Keratinocyte (primary cell): ENCODE measurements at regions not wholly inside any gene's neighbourhood (a gene's known extent, or its start where the extent isn't known, plus 50 kb on each side); places are given as distances from the start of the nearest gene placed in this dataset.
"Not testable (repeated sequence)": the region's sequence is repeated elsewhere in the genome, so short reads cannot be mapped to it uniquely, and the experiment has no call there.

Experiments used
- DNase-seq: peaks from one replicate; pipeline ENCODE4 v3.0.0-alpha.2; 2011; ENCODE audit warnings: low read depth, missing footprints, low spot score
- FAIRE-seq: peaks from 2 replicates; lab custom pipeline; 2011; peaks lifted over from hg19 to GRCh38; lab: Jason Lieb, UNC
- H2AFZ ChIP-seq: 2 replicates; pipeline ENCODE4 v1.6.0; 2012; ENCODE audit warnings: low read length, control low read depth, inconsistent platforms; ENCODE audit not compliant: control insufficient read depth
- H3K27ac ChIP-seq: 2 replicates; pipeline ENCODE4 v1.5.1; 2011; ENCODE audit warnings: low read length; ENCODE audit not compliant: control insufficient read depth, insufficient read depth
- H3K27me3 ChIP-seq: 3 replicates; pipeline ENCODE4 v1.6.0; 2011; ENCODE audit warnings: low read length; ENCODE audit not compliant: control insufficient read depth, insufficient read depth; ENCODE audit errors: extremely low read depth
- H3K36me3 ChIP-seq, 2 experiments: 2 replicates in 1 of 2; 3 replicates in 1 of 2; pipeline ENCODE4 v1.5.1; 2011; ENCODE audit warnings: low read length in 2 of 2, mild to moderate bottlenecking in 1 of 2; ENCODE audit not compliant: control insufficient read depth in 2 of 2, insufficient read depth in 2 of 2; ENCODE audit errors: extremely low read depth in 1 of 2
- H3K4me1 ChIP-seq: 3 replicates; pipeline ENCODE4 v1.5.1; 2011; ENCODE audit warnings: low read length; ENCODE audit not compliant: control insufficient read depth, insufficient read depth; ENCODE audit errors: extremely low read depth
- H3K4me2 ChIP-seq: 3 replicates; pipeline ENCODE4 v1.6.0; 2011; ENCODE audit warnings: low read depth, low read length; ENCODE audit not compliant: control insufficient read depth, insufficient read depth; ENCODE audit errors: extremely low read depth
- H3K4me3 ChIP-seq, 3 experiments: fragments of 200-600 bp in 1 of 3; sonication (generic) in 1 of 3; 2 replicates in 2 of 3; 3 replicates in 1 of 3; pipeline ENCODE4 v1.5.1; 2011 to 2016; ENCODE audit warnings: low read length in 3 of 3, mild to moderate bottlenecking in 3 of 3, control low read depth in 2 of 3, inconsistent platforms in 1 of 3, low read depth in 1 of 3, mixed read lengths in 1 of 3, mixed run types in 1 of 3, moderate library complexity in 1 of 3; ENCODE audit not compliant: control insufficient read depth in 2 of 3, insufficient read depth in 2 of 3; ENCODE audit errors: extremely low read depth in 1 of 3
- H3K79me2 ChIP-seq: 2 replicates; pipeline ENCODE4 v1.6.0; 2012; ENCODE audit warnings: low read length; ENCODE audit not compliant: control insufficient read depth, insufficient read depth
- H3K9ac ChIP-seq: 3 replicates; pipeline ENCODE4 v1.6.0; 2011; ENCODE audit warnings: low read length; ENCODE audit not compliant: control insufficient read depth, insufficient read depth; ENCODE audit errors: extremely low read depth
- H3K9me1 ChIP-seq: 3 replicates; pipeline ENCODE4 v1.6.0; 2011; ENCODE audit warnings: low read length; ENCODE audit not compliant: control insufficient read depth, insufficient read depth; ENCODE audit errors: extremely low read depth
- H3K9me3 ChIP-seq: 2 replicates; pipeline ENCODE4 v1.5.1; 2012; ENCODE audit warnings: low read depth, low read length; ENCODE audit not compliant: control insufficient read depth
- H4K20me1 ChIP-seq: 3 replicates; pipeline ENCODE4 v1.6.0; 2011; ENCODE audit warnings: low read length; ENCODE audit not compliant: control insufficient read depth, insufficient read depth; ENCODE audit errors: extremely low read depth
- CTCF ChIP-seq, 3 experiments: IDR thresholded peaks in 1 of 3; conservative IDR thresholded peaks in 1 of 3; optimal IDR thresholded peaks in 1 of 3; 2 replicates in 2 of 3; 3 replicates in 1 of 3; pipeline versions ENCODE3 to v1.5.1; 2011; ENCODE audit warnings: low read length in 3 of 3, mild to moderate bottlenecking in 3 of 3, moderate library complexity in 2 of 3, control low read depth in 1 of 3, inconsistent platforms in 1 of 3; ENCODE audit not compliant: insufficient read depth in 2 of 3; ENCODE audit errors: extremely low read depth in 1 of 3
- EZH2 ChIP-seq: IDR thresholded peaks from one replicate; pipeline ENCODE4 v1.6.1; 2012; ENCODE audit warnings: inconsistent platforms, mild to moderate bottlenecking, low read length, moderate library complexity
- dilution Hi-C: fragments of 300-500 bp; cut with MboI; formaldehyde crosslinking; loops from one replicate; pipeline ENCODE4 v1.7.0; 2020; ENCODE audit warnings: low sequenced_read_pairs; ENCODE audit not compliant: extremely low pct_ligation_motif_present

GRCh38 chr1:157213836-157214235 lies 75.6 kb upstream of the ETV3 start:
- Histone ChIP-seq H3K79me2 (no peaks in the 10 kb centered on the region), H3K4me2 (no peak overlapping the region), H3K4me1 (no peaks in the 10 kb centered on the region), H3K4me3 (no peak overlapping the region), H2AFZ (no peak overlapping the region), H3K36me3 (no peaks in the 10 kb centered on the region), H4K20me1 (no peaks in the 10 kb centered on the region), H3K27ac (no peak overlapping the region), H3K9me3 (no peaks in the 10 kb centered on the region), H3K27me3 (no peaks in the 10 kb centered on the region), H3K9me1 (no peaks in the 10 kb centered on the region), H3K9ac (no peak overlapping the region)
- dilution Hi-C loops, result no loop called here
- DNase-seq (no peak), FAIRE-seq (no peak)
- TF ChIP-seq CTCF (optimal IDR thresholded peaks at IDR 0.05 in 1 of 3, IDR thresholded peaks at IDR 0.05 in 1 of 3, conservative IDR thresholded peaks at IDR 0.05 in 1 of 3; ENCODE audit: extremely low read depth in 1 of 3, insufficient read depth in 2 of 3, low read length in 3 of 3) (no peak), EZH2 (no peak)

DNA sequence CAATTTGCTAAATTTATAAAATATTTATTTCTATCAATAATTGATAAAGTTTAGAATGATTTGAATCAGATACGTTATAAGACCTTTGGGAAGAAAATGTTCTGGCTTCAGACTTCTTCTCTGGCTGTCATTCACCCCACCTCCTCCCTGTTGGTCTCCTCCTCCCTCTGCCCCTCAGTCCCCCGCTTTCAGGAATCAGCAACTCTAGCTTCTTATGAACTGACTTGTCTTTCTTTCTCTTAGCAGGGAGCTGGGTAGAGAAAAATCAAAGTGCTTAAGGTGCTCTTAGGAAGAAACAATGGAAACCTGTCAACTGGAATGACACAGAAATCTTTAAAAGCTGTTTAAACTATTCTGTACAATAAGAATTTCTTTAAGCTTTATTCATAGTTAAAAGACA lies 71.3 kb upstream of the ETV3 start:
- Histone ChIP-seq H3K27me3 (no peaks in the 10 kb centered on the region), H4K20me1 (no peaks in the 10 kb centered on the region), H3K4me2 (no peak overlapping the region), H3K79me2 (no peaks in the 10 kb centered on the region), H3K9ac (no peak overlapping the region), H3K9me3 (no peaks in the 10 kb centered on the region), H3K4me3 (no peak overlapping the region), H3K9me1 (no peaks in the 10 kb centered on the region), H3K27ac (no peak overlapping the region), H2AFZ (no peak overlapping the region), H3K4me1 (no peaks in the 10 kb centered on the region), H3K36me3 (no peaks in the 10 kb centered on the region)
- DNase-seq (no peak), FAIRE-seq (no peak)
- TF ChIP-seq EZH2, result no peak
- TF ChIP-seq CTCF (optimal IDR thresholded peaks at IDR 0.05 in 1 of 3, IDR thresholded peaks at IDR 0.05 in 1 of 3, conservative IDR thresholded peaks at IDR 0.05 in 1 of 3; ENCODE audit: extremely low read depth in 1 of 3, insufficient read depth in 2 of 3, low read length in 3 of 3), result no peak
- dilution Hi-C loops, result no loop called here

GRCh38 chr1:157205982-157206381 lies 67.8 kb upstream of the ETV3 start:
- H3K4me1 ChIP-seq, H3K4me3 ChIP-seq, H3K9ac ChIP-seq, H2AFZ ChIP-seq, H3K36me3 ChIP-seq, FAIRE-seq, H3K79me2 ChIP-seq, H3K9me3 ChIP-seq, H3K9me1 ChIP-seq, H3K27ac ChIP-seq, H3K27me3 ChIP-seq, H3K4me2 ChIP-seq, H4K20me1 ChIP-seq, DNase-seq, dilution Hi-C loops: not testable (repeated sequence)
